HG02798 (cell line): ENCODE measurements at regions not wholly inside any gene's neighbourhood (a gene's known extent, or its start where the extent isn't known, plus 50 kb on each side); places are given as distances from the start of the nearest gene placed in this dataset.
A peak's percentile ranks its signal among the peaks of the same experiment; 100 is the strongest.

Experiments
- ATAC-seq: cut with Tn5 transposase; IDR thresholded peaks from one replicate; pipeline ENCODE4 v1.9.1; 2021; ENCODE audit warnings: mild to moderate bottlenecking; ENCODE audit not compliant: unreplicated experiment, poor library complexity

DNA sequence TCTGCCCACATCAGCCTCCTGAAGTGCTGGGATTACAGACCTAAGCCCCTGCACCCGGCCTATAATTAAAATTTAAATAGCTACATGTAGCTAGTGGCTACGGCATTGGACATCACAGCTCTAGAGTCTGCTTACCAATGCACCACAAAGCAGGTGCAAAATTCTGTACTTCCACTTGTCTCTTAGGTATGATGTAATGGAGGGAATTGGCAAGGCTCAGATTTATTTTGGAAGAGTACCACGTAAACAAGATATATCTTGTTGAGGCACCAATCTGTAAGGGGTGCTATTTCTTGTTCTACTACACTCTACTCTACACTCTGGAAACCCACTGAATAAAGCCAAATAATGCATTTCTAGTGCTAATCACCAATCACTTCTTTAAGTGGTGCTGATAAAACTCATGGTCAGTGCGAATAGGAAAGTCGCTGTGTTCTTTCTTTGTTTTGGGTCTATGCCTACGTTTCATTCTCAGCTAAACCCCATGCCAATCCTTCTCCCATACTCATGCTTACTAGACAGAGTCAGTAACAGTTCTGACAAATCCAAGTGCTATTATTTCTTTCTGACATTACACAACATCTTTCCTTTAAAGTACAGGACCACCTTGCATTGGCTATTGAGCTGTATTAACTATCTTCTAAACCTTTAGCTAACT, 92.3 kb downstream of the GC start:
- no peak for ATAC-seq

DNA sequence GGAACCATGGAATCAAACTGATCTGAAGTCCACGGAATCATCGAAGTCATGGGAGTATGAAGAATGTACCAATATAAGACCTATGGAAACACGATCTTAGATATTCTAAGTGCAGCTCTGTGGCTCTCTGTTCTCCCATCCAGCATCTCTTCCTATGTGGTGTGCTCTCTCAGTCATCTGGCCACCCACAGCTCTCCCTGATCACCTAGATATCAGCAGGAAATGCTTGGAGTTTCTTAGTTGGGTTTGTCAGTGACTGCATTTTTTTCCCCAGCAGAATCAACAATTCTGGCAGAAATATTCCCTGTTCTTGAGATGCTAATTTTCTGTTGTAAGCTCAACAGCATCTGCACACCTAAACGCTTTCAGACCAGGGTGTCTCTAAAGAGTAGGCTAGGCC, 94.1 kb downstream of the GC start:
- ATAC-seq = no peak

DNA sequence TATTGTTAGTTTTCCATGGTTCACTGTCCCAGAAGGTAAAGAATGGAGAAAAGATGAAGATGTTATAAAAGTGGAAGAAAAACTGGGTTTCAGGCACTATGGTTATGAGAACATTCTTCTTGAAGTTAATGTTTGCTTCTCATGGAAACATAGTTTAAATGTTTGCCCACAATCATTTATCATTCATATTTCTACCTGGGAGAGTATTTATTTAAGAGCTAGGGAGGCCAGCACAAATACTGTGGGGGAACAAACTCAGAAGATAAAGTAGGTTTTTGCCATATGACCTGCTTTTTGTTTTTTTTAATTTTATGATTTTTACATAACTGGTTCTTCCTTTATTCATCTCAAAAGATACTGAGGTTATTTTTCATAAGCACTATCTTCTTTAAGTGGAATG, 96.8 kb downstream of the GC start:
- no peak for ATAC-seq

DNA sequence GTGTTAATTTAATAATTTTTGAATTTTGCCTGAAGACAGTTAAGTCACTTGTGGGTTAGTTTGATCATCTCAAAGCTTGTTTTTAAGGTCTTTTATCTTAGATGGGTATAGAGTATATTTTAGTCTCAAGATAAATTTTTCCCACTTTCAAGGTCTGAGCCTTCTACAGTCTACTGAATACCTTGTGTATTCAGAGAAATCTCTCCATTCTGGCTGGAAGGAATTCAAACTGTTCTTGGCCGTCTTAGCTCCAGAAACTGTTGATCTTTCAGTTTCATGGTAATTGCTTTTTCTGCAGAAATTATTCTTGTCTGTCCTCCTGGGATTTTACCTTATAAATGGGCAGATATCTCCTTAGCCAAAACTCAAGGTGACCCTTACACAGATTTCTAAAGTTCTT, 97.9 kb downstream of the GC start:
- no peak for ATAC-seq

DNA sequence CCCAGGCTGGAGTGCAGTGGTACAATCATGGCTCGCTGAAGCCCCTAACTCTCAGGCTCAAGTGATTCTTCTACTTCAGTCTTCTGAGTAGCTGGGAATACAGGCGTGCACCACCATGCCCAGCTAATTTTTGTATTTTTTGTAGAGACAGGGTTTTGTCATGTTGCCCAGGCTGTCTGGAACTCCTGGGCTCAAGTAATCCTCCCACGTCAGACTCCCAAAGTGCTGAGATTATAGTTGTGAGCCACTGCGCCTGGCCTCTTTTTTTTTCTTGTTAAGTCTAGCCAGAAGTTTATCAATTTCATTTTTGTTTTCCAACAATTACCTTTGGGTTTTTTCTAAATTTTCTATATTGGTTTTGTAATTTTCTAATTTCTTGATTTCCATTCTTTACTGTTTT, 100.6 kb downstream of the GC start:
- ATAC-seq = no peak

DNA sequence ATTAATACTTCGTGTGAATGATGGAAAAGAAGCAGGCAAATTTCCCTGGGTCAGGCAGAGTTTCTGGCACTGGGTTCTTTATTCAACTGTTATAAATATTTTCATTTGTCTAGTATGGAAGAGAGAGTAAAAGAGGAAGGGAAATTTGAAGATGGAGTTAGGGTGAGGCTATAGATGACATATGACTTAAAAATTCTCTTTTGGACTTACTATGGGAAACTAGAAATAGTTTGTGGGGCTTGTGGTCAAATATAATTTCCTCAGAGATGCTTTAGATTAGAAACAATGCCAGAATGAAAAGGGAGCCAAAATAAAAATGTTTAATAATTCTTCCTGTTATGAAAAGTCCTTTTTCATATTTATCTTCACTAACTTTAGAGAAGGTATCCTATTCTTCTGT, 103.2 kb downstream of the GC start:
- ATAC-seq = no peak

DNA sequence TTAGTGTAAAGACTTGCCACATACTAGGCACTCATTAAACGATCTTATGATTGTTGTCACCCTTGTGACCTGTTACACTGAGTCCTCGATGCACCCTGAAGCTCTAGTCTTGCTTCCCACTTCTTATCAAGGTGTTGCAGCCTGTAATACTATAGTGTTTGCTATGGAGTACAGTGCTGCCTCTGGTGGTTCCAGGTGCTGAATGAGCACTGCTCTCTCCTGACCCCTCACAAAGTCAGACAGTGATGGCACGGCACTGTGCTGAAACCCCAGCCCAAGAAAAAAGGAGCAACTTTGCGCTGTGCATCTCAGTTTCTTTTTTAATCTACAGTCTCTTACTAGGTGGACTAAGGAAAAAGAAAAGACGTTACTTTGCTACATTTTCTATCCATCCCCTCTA, 106.3 kb downstream of the GC start:
- no peak for ATAC-seq

DNA sequence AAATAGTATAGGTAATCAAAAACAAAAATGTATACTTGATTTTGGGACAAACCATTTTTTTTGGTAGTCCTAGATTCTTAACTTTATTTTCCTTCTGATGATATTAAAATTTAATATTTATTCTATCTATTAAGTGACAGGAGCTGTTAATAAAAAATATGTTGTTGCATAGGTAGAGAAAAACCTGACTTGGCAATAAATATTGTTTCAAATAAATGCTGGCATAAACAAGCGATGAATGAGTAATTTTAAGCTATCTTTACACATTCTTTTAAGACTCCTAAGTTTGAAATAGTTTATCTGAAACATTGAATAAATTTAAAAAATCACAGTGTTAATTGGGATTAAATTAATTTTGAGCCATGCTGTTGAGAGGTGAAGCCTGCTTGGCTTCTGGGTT, 114.6 kb downstream of the GC start:
- no peak for ATAC-seq

DNA sequence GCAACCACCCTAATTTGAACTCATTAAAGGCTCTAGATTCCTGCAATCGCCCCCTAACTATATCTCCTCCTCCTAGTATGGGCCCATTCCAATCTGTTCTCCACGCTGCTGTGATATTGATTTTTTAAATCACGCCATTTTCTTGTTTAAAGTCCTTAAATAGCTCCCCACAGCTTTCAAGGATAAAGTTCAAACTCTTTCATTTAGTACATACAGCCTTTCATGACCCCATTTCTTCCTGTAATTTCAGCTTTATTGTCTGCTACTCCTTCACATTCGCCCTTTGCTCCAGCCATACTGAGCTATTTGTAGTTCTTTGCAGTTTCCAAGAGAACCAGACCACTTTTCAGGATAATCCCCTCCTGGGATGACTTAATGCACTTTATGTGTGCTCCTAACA, 118.5 kb downstream of the GC start:
- no peak for ATAC-seq

DNA sequence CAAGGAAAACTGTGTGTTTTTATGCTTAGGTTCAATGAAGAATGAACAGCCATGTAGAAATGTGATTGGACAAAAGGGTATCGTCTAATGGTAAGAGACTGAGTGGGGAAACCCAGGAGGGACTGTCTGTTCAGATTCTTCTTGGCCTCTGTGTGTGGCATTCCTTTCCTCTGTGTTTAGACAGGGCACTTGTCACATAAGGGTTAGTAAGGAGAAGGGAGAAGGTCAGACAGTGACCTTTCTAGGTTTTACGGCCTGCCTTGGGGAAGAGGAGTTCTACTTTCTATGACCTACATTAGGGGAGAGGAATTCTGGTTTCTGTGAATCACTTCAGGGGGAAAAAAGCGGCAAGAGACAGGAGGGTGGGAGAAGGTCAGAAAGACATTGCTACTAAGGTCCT, 119.5 kb downstream of the GC start:
- ATAC-seq = no peak

DNA sequence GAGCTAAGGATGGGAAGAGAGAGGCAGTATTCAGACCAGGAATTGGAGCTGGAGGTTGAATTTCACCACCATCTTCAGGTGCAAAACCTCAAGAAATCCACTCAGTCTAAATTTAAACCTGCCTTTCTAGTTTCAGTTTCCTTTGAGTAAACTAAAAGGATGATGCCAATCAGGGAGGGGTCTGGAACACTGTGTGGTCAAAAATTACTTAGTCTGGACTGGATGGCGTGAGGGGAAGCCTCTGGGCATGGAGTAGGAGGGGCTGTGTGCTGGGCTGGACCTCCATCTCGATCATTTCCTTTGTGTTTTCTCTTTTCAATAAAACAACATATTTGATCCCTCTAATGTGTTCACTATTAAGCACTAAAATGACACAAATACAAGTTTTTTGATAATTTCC, 120.1 kb downstream of the GC start:
- ATAC-seq = peak; percentile 53

DNA sequence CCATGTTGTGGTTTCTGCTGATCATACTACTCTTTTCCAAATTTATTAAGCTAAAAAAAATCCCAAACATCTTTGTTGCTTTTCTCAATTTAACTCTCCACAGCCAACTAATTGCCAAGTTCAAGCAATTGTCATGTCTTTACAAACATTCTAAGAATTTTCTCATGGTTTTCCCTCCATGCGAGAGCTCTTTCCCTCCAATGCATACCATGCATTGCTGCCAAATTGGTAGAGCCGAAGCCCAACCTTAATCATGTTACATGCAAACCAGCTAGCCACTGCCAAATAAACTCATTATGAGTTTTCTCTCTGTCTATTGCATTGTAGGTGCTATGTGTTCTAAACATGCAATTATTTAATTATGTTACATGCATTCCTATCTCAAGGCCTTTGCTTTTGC, 123.9 kb downstream of the GC start:
- ATAC-seq = no peak

DNA sequence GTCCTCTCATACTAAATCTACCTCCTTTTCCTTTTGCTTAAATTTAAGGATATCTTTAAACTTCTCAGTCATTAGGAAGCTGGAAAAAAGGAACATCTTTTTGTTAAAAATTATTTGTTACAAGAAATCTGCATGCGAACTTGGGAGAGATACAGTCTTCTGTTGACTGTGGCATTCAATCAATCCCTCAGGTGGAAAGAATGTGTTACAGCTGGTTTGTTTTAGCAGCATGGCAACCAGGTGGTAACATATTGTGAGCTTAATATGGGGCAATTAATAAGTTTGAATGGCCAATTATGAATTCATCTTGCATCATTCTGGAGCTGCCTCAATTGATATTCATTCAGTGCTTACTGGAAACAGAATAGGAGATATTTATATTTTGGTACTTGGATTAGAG, 135.0 kb downstream of the GC start:
- no peak for ATAC-seq

DNA sequence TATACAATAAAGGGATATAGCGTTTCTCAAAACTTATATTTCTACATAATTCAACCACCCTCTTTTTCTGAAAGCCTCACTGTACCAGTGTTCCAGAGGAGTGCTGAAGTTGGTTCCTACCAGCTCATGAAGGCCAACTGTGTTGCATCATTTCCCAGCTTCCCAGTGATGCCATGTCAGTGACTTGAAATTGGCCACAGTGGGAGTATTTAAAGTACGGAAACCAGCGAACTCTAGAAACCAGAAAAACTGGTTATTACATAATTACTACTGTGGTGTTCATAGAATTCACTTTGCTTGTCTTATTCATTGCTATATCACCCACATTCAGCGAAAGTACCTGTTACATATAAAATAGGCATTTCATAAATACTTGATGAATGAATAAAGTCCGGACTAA, 135.4 kb downstream of the GC start:
- no peak for ATAC-seq

DNA sequence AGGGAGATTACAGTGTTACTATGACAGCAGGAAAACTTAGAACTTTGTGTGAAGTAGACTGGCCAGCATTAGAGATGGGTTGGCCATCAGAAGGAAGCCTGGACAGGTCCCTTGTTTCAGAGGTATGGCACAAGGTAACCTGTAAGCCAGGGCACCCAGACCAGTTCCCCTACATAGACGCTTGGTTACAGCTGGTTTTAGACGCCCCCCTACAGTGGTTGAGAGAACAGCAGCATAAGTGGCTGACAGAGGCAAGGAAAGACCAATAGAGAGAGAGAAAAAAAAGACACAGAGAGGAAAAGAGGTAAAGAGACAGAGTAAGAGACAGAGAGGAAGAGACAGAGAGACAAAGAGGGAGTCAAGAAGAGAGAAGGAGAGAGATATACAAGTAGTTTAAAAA, 144.5 kb downstream of the GC start:
- no peak for ATAC-seq

DNA sequence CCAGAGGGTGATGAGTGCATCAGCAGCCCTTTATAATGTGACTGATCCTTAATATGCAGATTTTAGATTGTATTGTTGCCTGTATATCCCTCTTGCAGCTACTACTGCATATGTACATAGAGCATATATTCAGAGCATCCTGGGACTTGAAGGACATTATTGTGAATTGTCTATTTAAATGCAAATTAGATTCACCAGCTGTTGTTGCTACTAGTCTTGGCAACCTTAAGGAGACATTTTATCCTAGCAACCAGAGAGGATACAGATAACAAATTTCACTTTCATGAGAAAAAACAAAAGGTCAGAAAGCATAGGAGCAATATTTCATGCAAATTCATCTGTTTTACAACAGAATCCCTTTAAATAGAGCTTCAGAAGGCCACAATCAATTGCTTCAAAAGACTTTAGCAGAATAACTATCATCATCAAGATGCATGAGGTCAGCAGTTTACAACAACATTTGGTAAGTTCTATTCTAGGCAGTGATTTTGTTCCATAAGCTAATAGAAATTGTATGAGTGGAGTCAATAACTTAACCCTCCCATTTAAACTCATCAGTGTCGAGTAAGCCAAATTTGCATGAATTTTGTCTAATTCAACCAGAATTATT, 148.6 kb downstream of the GC start:
- ATAC-seq = no peak

DNA sequence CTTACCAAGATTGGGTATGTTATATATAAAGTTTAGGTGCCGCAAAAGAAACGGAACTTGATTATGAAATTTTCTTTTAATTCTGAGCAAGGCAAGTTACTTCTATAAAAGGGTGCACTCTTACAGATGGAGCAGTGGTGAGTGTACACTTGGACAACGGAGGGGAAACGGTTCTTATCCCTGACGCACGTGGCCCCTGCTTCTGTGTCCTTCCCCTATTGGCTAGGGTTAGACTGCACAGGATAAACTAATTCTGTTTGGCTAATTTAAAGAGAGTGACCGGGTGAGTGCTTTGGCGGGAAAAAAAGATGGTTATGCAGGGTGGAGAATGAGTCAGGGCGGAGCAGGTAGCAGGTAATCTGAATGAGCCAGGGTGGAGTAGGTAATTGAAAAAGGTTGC, 149.5 kb downstream of the GC start:
- ATAC-seq = no peak

DNA sequence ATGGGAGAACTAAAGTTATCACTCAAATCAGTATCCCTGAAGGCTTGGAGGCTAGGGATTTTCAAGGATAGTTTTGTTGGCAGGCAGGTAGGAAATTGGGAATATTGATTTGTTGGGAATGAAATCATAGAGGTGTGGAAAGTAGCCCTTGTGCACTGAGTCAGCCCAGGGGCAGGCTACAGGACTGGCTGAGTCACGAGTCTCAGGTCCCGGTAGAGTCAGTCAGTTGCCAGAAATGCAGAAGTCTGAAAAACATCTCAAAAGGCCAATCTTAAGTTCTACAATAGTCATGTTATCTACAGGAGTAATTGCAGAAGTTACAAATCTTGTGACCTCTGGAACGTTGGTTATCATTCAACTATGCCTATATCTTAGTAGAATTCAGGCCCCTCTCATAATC, 153.1 kb downstream of the GC start:
- no peak for ATAC-seq

DNA sequence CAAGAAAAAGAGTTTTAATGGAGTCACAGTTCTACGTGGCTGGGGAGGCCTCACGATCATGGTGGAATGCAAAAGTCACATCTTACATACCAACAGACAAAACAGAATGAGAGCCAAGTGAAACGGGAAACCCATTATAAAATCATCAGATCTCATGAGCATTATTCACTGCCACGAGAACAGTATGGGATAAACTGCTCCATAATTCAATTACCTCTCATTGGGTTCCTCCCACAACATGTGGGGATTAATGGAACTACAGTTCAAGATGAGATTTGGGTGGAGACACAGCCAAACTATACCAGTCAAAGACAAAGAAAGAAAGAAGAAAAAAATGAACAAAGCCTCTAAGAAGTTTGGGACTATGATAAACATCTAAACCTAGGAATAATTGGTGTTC, 158.9 kb downstream of the GC start:
- ATAC-seq = no peak
